Loucy (cell line): ENCODE measurements at regions not wholly inside any gene's neighbourhood (a gene's known extent, or its start where the extent isn't known, plus 50 kb on each side); places are given as distances from the start of the nearest gene placed in this dataset.

Experiments
- H2AFZ ChIP-seq: fragments of 200-600 bp; sonication (generic); 2 replicates; pipeline ENCODE4 v1.6.0; 2016; ENCODE audit warnings: antibody characterized with exemption, mild to moderate bottlenecking, low read length, moderate library complexity
- H3F3A ChIP-seq: fragments of 200-600 bp; 2 replicates; pipeline ENCODE4 v1.6.0; 2016; ENCODE audit warnings: antibody characterized with exemption, low read depth, mild to moderate bottlenecking
- H3K27me3 ChIP-seq: fragments of 200-600 bp; sonication (generic); 2 replicates; pipeline ENCODE4 v1.6.1; 2014; ENCODE audit warnings: low read length, mild to moderate bottlenecking; ENCODE audit not compliant: insufficient read depth, poor library complexity, severe bottlenecking
- H3K36me3 ChIP-seq: fragments of 200-600 bp; sonication (generic); 2 replicates; pipeline ENCODE4 v1.6.1; 2016; ENCODE audit warnings: low read length; ENCODE audit not compliant: insufficient read depth
- H3K4me1 ChIP-seq: fragments of 200-600 bp; sonication (generic); 2 replicates; pipeline ENCODE4 v1.5.1; 2014; ENCODE audit warnings: low read length, mild to moderate bottlenecking; ENCODE audit not compliant: insufficient read depth, poor library complexity, severe bottlenecking
- H3K4me2 ChIP-seq: fragments of 200-600 bp; sonication (generic); 2 replicates; pipeline ENCODE4 v1.6.0; 2014; ENCODE audit warnings: antibody characterized with exemption, low read length, low read depth, mild to moderate bottlenecking; ENCODE audit not compliant: poor library complexity, severe bottlenecking
- H3K4me3 ChIP-seq: fragments of 200-600 bp; sonication (generic); 2 replicates; pipeline ENCODE4 v1.5.1; 2014; ENCODE audit warnings: low read length, mild to moderate bottlenecking, mixed read lengths; ENCODE audit not compliant: poor library complexity, severe bottlenecking
- H3K79me2 ChIP-seq: fragments of 200-600 bp; sonication (generic); 2 replicates; pipeline ENCODE4 v1.6.1; 2014; ENCODE audit warnings: low read length; ENCODE audit not compliant: insufficient read depth
- H3K9ac ChIP-seq: fragments of 200-600 bp; sonication (generic); 2 replicates; pipeline ENCODE4 v1.6.0; 2014; ENCODE audit warnings: mild to moderate bottlenecking, low read depth, low read length, moderate library complexity; ENCODE audit not compliant: poor library complexity, severe bottlenecking
- H3K9me2 ChIP-seq: fragments of 200-600 bp; sonication (generic); replicated peaks from 2 replicates; pipeline ENCODE4 v1.6.1; 2016; ENCODE audit warnings: low read depth, low read length, mixed read lengths
- H3K9me3 ChIP-seq: fragments of 200-600 bp; sonication (generic); 2 replicates; pipeline ENCODE4 v1.6.1; 2014; ENCODE audit warnings: mild to moderate bottlenecking, antibody characterized with exemption, low read length, low read depth; ENCODE audit not compliant: insufficient read depth
- H4K20me1 ChIP-seq: fragments of 200-600 bp; sonication (generic); 2 replicates; pipeline ENCODE4 v1.6.0; 2014; ENCODE audit warnings: antibody characterized with exemption, low read length, mild to moderate bottlenecking; ENCODE audit not compliant: insufficient read depth, poor library complexity, severe bottlenecking
- EZH2phosphoT487 ChIP-seq: fragments of 200-600 bp; IDR thresholded peaks from 2 replicates; pipeline ENCODE4 v1.6.1; 2018; ENCODE audit warnings: antibody characterized with exemption, mild to moderate bottlenecking, moderate library complexity, borderline replicate concordance
- TF ChIP-seq, protein P1 (sequence below): fragments of 200-600 bp; sonication (generic); conservative IDR thresholded peaks from 2 replicates; pipeline ENCODE4 v1.5.1; 2014; ENCODE audit warnings: mild to moderate bottlenecking, antibody characterized with exemption, low read length

DNA sequence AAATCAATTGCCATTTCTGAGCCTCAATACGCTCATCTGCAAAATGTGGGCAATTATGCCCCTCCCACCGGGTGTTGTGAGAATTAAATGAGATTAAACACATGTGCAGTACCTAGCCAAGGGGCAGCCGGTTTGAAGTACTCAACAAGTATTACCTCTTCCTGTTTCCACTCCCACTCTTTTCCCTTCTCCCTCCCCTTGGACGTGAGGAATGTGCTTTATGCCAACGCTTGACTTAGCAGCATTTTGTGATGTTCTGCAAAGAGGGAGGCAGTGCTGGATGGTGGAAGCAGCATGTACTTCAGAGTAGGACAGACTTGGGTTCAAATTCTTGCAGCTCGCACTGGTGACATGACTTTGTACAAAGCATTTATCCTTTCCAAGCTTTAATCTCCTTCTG lies 306.0 kb downstream of the BUD13 start:
- H3K4me3 ChIP-seq = no peak overlapping the region
- TF ChIP-seq, protein P1, sequence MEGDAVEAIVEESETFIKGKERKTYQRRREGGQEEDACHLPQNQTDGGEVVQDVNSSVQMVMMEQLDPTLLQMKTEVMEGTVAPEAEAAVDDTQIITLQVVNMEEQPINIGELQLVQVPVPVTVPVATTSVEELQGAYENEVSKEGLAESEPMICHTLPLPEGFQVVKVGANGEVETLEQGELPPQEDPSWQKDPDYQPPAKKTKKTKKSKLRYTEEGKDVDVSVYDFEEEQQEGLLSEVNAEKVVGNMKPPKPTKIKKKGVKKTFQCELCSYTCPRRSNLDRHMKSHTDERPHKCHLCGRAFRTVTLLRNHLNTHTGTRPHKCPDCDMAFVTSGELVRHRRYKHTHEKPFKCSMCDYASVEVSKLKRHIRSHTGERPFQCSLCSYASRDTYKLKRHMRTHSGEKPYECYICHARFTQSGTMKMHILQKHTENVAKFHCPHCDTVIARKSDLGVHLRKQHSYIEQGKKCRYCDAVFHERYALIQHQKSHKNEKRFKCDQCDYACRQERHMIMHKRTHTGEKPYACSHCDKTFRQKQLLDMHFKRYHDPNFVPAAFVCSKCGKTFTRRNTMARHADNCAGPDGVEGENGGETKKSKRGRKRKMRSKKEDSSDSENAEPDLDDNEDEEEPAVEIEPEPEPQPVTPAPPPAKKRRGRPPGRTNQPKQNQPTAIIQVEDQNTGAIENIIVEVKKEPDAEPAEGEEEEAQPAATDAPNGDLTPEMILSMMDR = no peak
- no peak for TF ChIP-seq EZH2phosphoT487
- H3K9me3 ChIP-seq = no peaks in the 10 kb centered on the region
- H2AFZ ChIP-seq = no peak overlapping the region
- H3K4me1 ChIP-seq = no peaks in the 10 kb centered on the region
- no peaks in the 10 kb centered on the region for H3F3A ChIP-seq
- no peaks in the 10 kb centered on the region for H4K20me1 ChIP-seq
- no peaks in the 10 kb centered on the region for H3K36me3 ChIP-seq
- H3K27me3 ChIP-seq = no peaks in the 10 kb centered on the region
- no peaks in the 10 kb centered on the region for H3K9me2 ChIP-seq
- H3K79me2 ChIP-seq = no peaks in the 10 kb centered on the region
- H3K4me2 ChIP-seq = no peak overlapping the region
- no peak overlapping the region for H3K9ac ChIP-seq

DNA sequence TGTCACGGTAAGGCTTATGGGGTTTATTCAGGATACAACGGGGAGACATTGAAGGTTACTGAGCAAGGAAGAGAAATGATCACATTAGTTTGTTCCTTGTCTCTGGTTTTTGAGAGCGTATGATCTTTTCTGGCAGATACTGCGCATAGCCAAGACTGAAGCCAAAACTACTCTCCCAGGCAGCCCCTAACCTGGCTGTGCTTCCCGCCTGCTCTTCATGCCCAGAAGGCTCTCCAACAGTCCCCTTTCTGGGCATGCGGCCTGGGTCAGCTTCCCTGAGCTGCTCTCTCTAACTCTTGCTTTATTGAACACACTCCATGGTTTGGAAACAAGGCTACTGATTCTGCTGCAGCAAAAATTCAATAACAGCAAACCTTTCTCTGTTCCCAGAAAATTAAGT lies 306.6 kb downstream of the BUD13 start:
- no peak for TF ChIP-seq EZH2phosphoT487
- Histone ChIP-seq H3K4me1 (no peaks in the 10 kb centered on the region), H3K9ac (no peak overlapping the region), H2AFZ (no peak overlapping the region), H4K20me1 (no peaks in the 10 kb centered on the region), H3K79me2 (no peaks in the 10 kb centered on the region), H3K9me2 (no peaks in the 10 kb centered on the region), H3F3A (no peaks in the 10 kb centered on the region), H3K4me3 (no peak overlapping the region), H3K36me3 (no peaks in the 10 kb centered on the region), H3K9me3 (no peaks in the 10 kb centered on the region), H3K27me3 (no peaks in the 10 kb centered on the region), H3K4me2 (no peak overlapping the region)

DNA sequence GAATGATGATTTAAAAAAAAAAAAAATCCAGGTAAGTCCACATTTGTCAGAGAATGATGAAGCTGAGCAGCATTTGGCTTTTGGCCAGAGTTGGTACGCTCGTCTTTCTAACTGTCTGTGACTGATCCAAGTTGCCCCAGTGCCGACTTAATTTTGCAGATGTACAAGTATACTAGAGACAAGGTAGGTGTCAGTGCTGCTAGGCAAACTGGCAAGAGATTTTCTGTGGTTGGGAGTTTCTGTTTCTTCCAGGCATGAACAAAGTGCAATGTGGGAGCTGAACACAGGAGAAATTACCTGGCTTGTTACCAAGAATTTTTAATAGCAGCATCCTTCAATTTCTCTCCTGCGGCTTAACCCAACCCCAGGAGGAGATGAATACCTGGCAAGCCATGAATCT lies 307.7 kb downstream of the BUD13 start:
- H2AFZ ChIP-seq = no peak overlapping the region
- H3K36me3 ChIP-seq = no peaks in the 10 kb centered on the region
- no peak overlapping the region for H3K4me3 ChIP-seq
- no peaks in the 10 kb centered on the region for H4K20me1 ChIP-seq
- H3K9me2 ChIP-seq = no peaks in the 10 kb centered on the region
- H3K27me3 ChIP-seq = no peaks in the 10 kb centered on the region
- TF ChIP-seq EZH2phosphoT487 = no peak
- TF ChIP-seq, protein P1 = no peak
- no peaks in the 10 kb centered on the region for H3K79me2 ChIP-seq
- H3K9ac ChIP-seq = no peak overlapping the region
- H3K4me1 ChIP-seq = no peaks in the 10 kb centered on the region
- no peaks in the 10 kb centered on the region for H3F3A ChIP-seq
- H3K4me2 ChIP-seq = no peak overlapping the region
- no peaks in the 10 kb centered on the region for H3K9me3 ChIP-seq

DNA sequence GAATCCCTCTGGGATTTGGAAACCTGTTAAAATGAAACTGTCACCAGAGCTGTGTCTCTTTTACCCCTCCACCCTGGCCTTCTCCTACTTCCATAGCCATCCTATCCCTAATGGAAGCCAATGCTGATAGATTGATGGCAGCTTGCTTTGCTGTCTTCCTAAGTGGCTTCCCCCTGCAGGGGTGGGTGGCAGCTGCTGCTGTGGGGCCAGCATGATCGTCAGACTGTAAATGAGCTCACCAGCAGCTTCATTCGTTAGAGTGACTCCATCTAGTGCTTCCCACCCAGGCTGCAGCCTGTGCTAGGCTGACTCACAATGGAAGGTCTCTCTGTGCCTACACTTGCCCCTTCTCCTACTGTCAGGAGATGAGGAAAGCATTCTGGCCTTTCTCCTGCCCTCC lies 311.0 kb downstream of the BUD13 start:
- H3F3A ChIP-seq = no peaks in the 10 kb centered on the region
- no peaks in the 10 kb centered on the region for H3K36me3 ChIP-seq
- no peak overlapping the region for H2AFZ ChIP-seq
- no peak overlapping the region for H3K9ac ChIP-seq
- H3K27me3 ChIP-seq = no peaks in the 10 kb centered on the region
- H3K4me2 ChIP-seq = no peak overlapping the region
- no peaks in the 10 kb centered on the region for H3K9me3 ChIP-seq
- no peaks in the 10 kb centered on the region for H3K4me1 ChIP-seq
- H3K9me2 ChIP-seq = no peaks in the 10 kb centered on the region
- no peak for TF ChIP-seq EZH2phosphoT487
- TF ChIP-seq, protein P1 = no peak
- H3K4me3 ChIP-seq = no peak overlapping the region
- H4K20me1 ChIP-seq = no peaks in the 10 kb centered on the region
- no peaks in the 10 kb centered on the region for H3K79me2 ChIP-seq
